ENCODE measurements at regions not wholly inside any gene's neighbourhood (a gene's known extent, or its start where the extent isn't known, plus 50 kb on each side); places are given as distances from the start of the nearest gene placed in this dataset.

- no peaks in the 10 kb centered on the region for H3K4me1 Mint-ChIP-seq
- H3K27me3 ChIP-seq (ENCODE audit: control insufficient read depth in 2 of 2, insufficient read depth in 2 of 2, low read length in 2 of 2) = no peaks in the 10 kb centered on the region
Observed at GRCh38 chr9:14401911-14402310, 88.0 kb upstream of the NFIB start.

GRCh38 chr9:14400658-14400995, 86.7 kb upstream of the NFIB start:
- Mint-ChIP-seq H3K4me3 (no peak overlapping the region), H3K9me3 (peaks cover 0 to 2% (median 0%) of the 10 kb centered on the region in 11 donors), H3K36me3 (no peaks in the 10 kb centered on the region), H3K27me3 (peaks cover 0 to 14% (median 0%) of the 10 kb centered on the region in 5 donors), H3K27ac (no peak overlapping the region), H3K4me1 (no peaks in the 10 kb centered on the region)
- POLR2A ChIA-PET = no interaction called here
- no peaks in the 10 kb centered on the region for H3K36me3 ChIP-seq (ENCODE audit: control insufficient read depth in 2 of 3, insufficient read depth in 3 of 3, low read length in 3 of 3)
- H3K27ac ChIP-seq (ENCODE audit: low read depth, low read length) = no peak overlapping the region
- H3K4me3 ChIP-seq (ENCODE audit: low read length) = no peak overlapping the region
- H3K27me3 ChIP-seq (ENCODE audit: control insufficient read depth in 2 of 2, insufficient read depth in 2 of 2, low read length in 2 of 2) = no peaks in the 10 kb centered on the region
- CTCF ChIA-PET = no interaction called here
- no peaks in the 10 kb centered on the region for H3K9me3 ChIP-seq (ENCODE audit: control insufficient read depth in 2 of 3, low read length in 3 of 3)
- intact Hi-C loops (cut with micrococcal nuclease) = no loop called here
- DNase-seq (no peak), ATAC-seq (no peak)
- no peaks in the 10 kb centered on the region for H3K4me1 ChIP-seq (ENCODE audit: control insufficient read depth in 2 of 2, insufficient read depth in 2 of 2, low read length in 2 of 2)

More at GRCh38 chr9:14401911-14402310, 88.0 kb upstream of the NFIB start:
- CTCF ChIA-PET = no interaction called here
- no peak overlapping the region for H3K27ac ChIP-seq (ENCODE audit: low read depth, low read length)
- no peaks in the 10 kb centered on the region for H3K9me3 ChIP-seq (ENCODE audit: control insufficient read depth in 2 of 3, low read length in 3 of 3)
- DNase-seq = no peak
- POLR2A ChIA-PET = no interaction called here
- Mint-ChIP-seq H3K27me3 (peaks cover 0 to 8% (median 0%) of the 10 kb centered on the region in 5 donors), H3K4me3 (no peak overlapping the region), H3K36me3 (no peaks in the 10 kb centered on the region), H3K9me3 (peaks cover 0 to 2% (median 0%) of the 10 kb centered on the region in 11 donors), H3K27ac (no peak overlapping the region)
- intact Hi-C loops (cut with micrococcal nuclease) = no loop called here
- no peak overlapping the region for H3K4me3 ChIP-seq (ENCODE audit: low read length)
- H3K4me1 ChIP-seq (ENCODE audit: control insufficient read depth in 2 of 2, insufficient read depth in 2 of 2, low read length in 2 of 2) = no peaks in the 10 kb centered on the region
- ATAC-seq = no peak
- H3K36me3 ChIP-seq (ENCODE audit: control insufficient read depth in 2 of 3, insufficient read depth in 3 of 3, low read length in 3 of 3) = no peaks in the 10 kb centered on the region

GRCh38 chr9:14399756-14400657, 86.1 kb upstream of the NFIB start:
- H3K36me3 ChIP-seq (ENCODE audit: control insufficient read depth in 2 of 3, insufficient read depth in 3 of 3, low read length in 3 of 3) = no peaks in the 10 kb centered on the region
- H3K4me1 ChIP-seq (ENCODE audit: control insufficient read depth in 2 of 2, insufficient read depth in 2 of 2, low read length in 2 of 2) = no peaks in the 10 kb centered on the region
- Mint-ChIP-seq H3K9me3 (peaks cover 0 to 2% (median 0%) of the 10 kb centered on the region in 11 donors), H3K27ac (no peak overlapping the region), H3K36me3 (no peaks in the 10 kb centered on the region), H3K27me3 (peaks cover 0 to 14% (median 0%) of the 10 kb centered on the region in 5 donors), H3K4me1 (no peaks in the 10 kb centered on the region), H3K4me3 (no peak overlapping the region)
- H3K27me3 ChIP-seq (ENCODE audit: control insufficient read depth in 2 of 2, insufficient read depth in 2 of 2, low read length in 2 of 2) = no peaks in the 10 kb centered on the region
- intact Hi-C loops (cut with micrococcal nuclease) = no loop called here
- no peaks in the 10 kb centered on the region for H3K9me3 ChIP-seq (ENCODE audit: control insufficient read depth in 2 of 3, low read length in 3 of 3)
- no peak for DNase-seq
- ChIA-PET POLR2A (no interaction called here), CTCF (no interaction called here)
- no peak overlapping the region for H3K27ac ChIP-seq (ENCODE audit: low read depth, low read length)
- ATAC-seq = no peak
- H3K4me3 ChIP-seq (ENCODE audit: low read length) = no peak overlapping the region

- Mint-ChIP-seq H3K27me3 (peaks cover 0 to 14% (median 0%) of the 10 kb centered on the region in 5 donors), H3K36me3 (no peaks in the 10 kb centered on the region), H3K9me3 (peaks cover 0 to 3% (median 0%) of the 10 kb centered on the region in 11 donors), H3K4me1 (peaks cover 0 to 2% (median 0%) of the 10 kb centered on the region in 7 donors), H3K4me3 (no peak overlapping the region), H3K27ac (no peak overlapping the region)
- Histone ChIP-seq H3K9me3 (ENCODE audit: control insufficient read depth in 2 of 3, low read length in 3 of 3) (no peaks in the 10 kb centered on the region), H3K4me1 (ENCODE audit: control insufficient read depth in 2 of 2, insufficient read depth in 2 of 2, low read length in 2 of 2) (no peaks in the 10 kb centered on the region), H3K27me3 (ENCODE audit: control insufficient read depth in 2 of 2, insufficient read depth in 2 of 2, low read length in 2 of 2) (no peaks in the 10 kb centered on the region), H3K36me3 (ENCODE audit: control insufficient read depth in 2 of 3, insufficient read depth in 3 of 3, low read length in 3 of 3) (no peaks in the 10 kb centered on the region), H3K27ac (ENCODE audit: low read depth, low read length) (no peak overlapping the region), H3K4me3 (ENCODE audit: low read length) (no peak overlapping the region)
- no peak for ATAC-seq
- POLR2A ChIA-PET = no interaction called here
- DNase-seq = no peak
- intact Hi-C loops (cut with micrococcal nuclease) = no loop called here
- CTCF ChIA-PET = no interaction called here
Observed at GRCh38 chr9:14398473-14398872, 84.5 kb upstream of the NFIB start.

GRCh38 chr9:14396171-14396570, 82.2 kb upstream of the NFIB start:
- POLR2A ChIA-PET = no interaction called here
- CTCF ChIA-PET = no interaction called here
- DNase-seq = no peak

GRCh38 chr9:14395317-14396082, 81.6 kb upstream of the NFIB start:
- no peak overlapping the region for H3K4me3 Mint-ChIP-seq
- no peak overlapping the region for H3K27ac ChIP-seq (ENCODE audit: low read depth, low read length)
- no peak overlapping the region for H3K27ac Mint-ChIP-seq
- ChIA-PET CTCF (no interaction called here), POLR2A (no interaction called here)
- ATAC-seq (no peak), DNase-seq (no peak)
- H3K4me1 ChIP-seq (ENCODE audit: control insufficient read depth in 2 of 2, insufficient read depth in 2 of 2, low read length in 2 of 2) = no peaks in the 10 kb centered on the region
- no peaks in the 10 kb centered on the region for H3K9me3 ChIP-seq (ENCODE audit: control insufficient read depth in 2 of 3, low read length in 3 of 3)
- intact Hi-C loops (cut with micrococcal nuclease) = no loop called here
- H3K9me3 Mint-ChIP-seq = peaks cover 0 to 12% (median 5%) of the 10 kb centered on the region in 11 donors
- H3K4me1 Mint-ChIP-seq = peaks cover 0 to 2% (median 0%) of the 10 kb centered on the region in 7 donors
- no peaks in the 10 kb centered on the region for H3K27me3 ChIP-seq (ENCODE audit: control insufficient read depth in 2 of 2, insufficient read depth in 2 of 2, low read length in 2 of 2)
- H3K36me3 ChIP-seq (ENCODE audit: control insufficient read depth in 2 of 3, insufficient read depth in 3 of 3, low read length in 3 of 3) = no peaks in the 10 kb centered on the region
- H3K36me3 Mint-ChIP-seq = no peaks in the 10 kb centered on the region
- peaks cover 0 to 10% (median 0%) of the 10 kb centered on the region in 5 donors for H3K27me3 Mint-ChIP-seq
- H3K4me3 ChIP-seq (ENCODE audit: low read length) = no peak overlapping the region

More at GRCh38 chr9:14396171-14396570, 82.2 kb upstream of the NFIB start:
- no peak for ATAC-seq
- Histone ChIP-seq H3K4me1 (ENCODE audit: control insufficient read depth in 2 of 2, insufficient read depth in 2 of 2, low read length in 2 of 2) (no peaks in the 10 kb centered on the region), H3K36me3 (ENCODE audit: control insufficient read depth in 2 of 3, insufficient read depth in 3 of 3, low read length in 3 of 3) (no peaks in the 10 kb centered on the region), H3K27me3 (ENCODE audit: control insufficient read depth in 2 of 2, insufficient read depth in 2 of 2, low read length in 2 of 2) (no peaks in the 10 kb centered on the region), H3K4me3 (ENCODE audit: low read length) (no peak overlapping the region), H3K27ac (ENCODE audit: low read depth, low read length) (no peak overlapping the region), H3K9me3 (ENCODE audit: control insufficient read depth in 2 of 3, low read length in 3 of 3) (no peaks in the 10 kb centered on the region)
- no peaks in the 10 kb centered on the region for H3K36me3 Mint-ChIP-seq
- peaks cover 0 to 2% (median 0%) of the 10 kb centered on the region in 7 donors for H3K4me1 Mint-ChIP-seq
- intact Hi-C loops (cut with micrococcal nuclease) = no loop called here
- peaks cover 0 to 12% (median 5%) of the 10 kb centered on the region in 11 donors for H3K9me3 Mint-ChIP-seq
- peak overlapping the region in 1 of 9 donors; percentile 10 for H3K27ac Mint-ChIP-seq
- peaks cover 0 to 14% (median 0%) of the 10 kb centered on the region in 5 donors for H3K27me3 Mint-ChIP-seq
- no peak overlapping the region for H3K4me3 Mint-ChIP-seq
